PC-3 (cell line): ENCODE measurements at regions not wholly inside any gene's neighbourhood (a gene's known extent, or its start where the extent isn't known, plus 50 kb on each side); places are given as distances from the start of the nearest gene placed in this dataset.

Experiments used
- ATAC-seq: fragments of 200-7000 bp; cut with Tn5 transposase; 2 replicates; pipeline ENCODE4 v1.9.1; 2020; ENCODE audit warnings: mild to moderate bottlenecking, moderate library complexity
- BruUV-seq: library from RNA; stranded (reverse); fragments of 400-500 nt; replicated peaks from 2 replicates; lab custom pipeline; 2021; lab: Mats Ljungman, UMichigan
- CTCF ChIA-PET: fragments of 300-600 bp; sonication (Branson Sonifier 250); formaldehyde crosslinking; loops from one replicate; lab custom pipeline; 2022; ENCODE audit warnings: antibody characterized with exemption; lab: Charles Lee
- POLR2A ChIA-PET: fragments of 300-600 bp; sonication (Branson Sonifier 250); formaldehyde crosslinking; loops from one replicate; lab custom pipeline; 2022; ENCODE audit warnings: antibody characterized with exemption; ENCODE audit not compliant: unreplicated experiment; lab: Charles Lee
- DNase-seq: peaks from one replicate; pipeline ENCODE4 v3.0.0-alpha.2; 2015
- H2AFZ ChIP-seq: fragments of 300-600 bp; sonication (generic); 2 replicates; pipeline ENCODE4 v1.6.0; 2016; ENCODE audit warnings: antibody characterized with exemption, low read length
- H3F3A ChIP-seq: fragments of 300-600 bp; sonication (generic); one replicate; pipeline ENCODE4 v1.6.0; 2017; ENCODE audit warnings: antibody characterized with exemption, low read length, control low read depth, mild to moderate bottlenecking; ENCODE audit not compliant: unreplicated experiment
- H3K27ac ChIP-seq: fragments of 300-600 bp; sonication (generic); 2 replicates; pipeline ENCODE4 v1.5.1; 2016; ENCODE audit warnings: mild to moderate bottlenecking, low read length
- H3K27me3 ChIP-seq: fragments of 300-600 bp; sonication (generic); 2 replicates; pipeline ENCODE4 v1.6.1; 2016; ENCODE audit warnings: low read length, mixed read lengths
- H3K36me3 ChIP-seq: fragments of 300-600 bp; sonication (generic); 2 replicates; pipeline ENCODE4 v1.6.1; 2016; ENCODE audit warnings: low read depth, mixed run types, low read length, mixed read lengths
- H3K4me1 ChIP-seq: fragments of 300-600 bp; sonication (generic); 2 replicates; pipeline ENCODE4 v1.5.1; 2016; ENCODE audit warnings: low read length; ENCODE audit not compliant: insufficient read depth
- H3K4me2 ChIP-seq: fragments of 300-600 bp; sonication (generic); 2 replicates; pipeline ENCODE4 v1.6.0; 2016; ENCODE audit warnings: low read length
- H3K4me3 ChIP-seq: fragments of 300-600 bp; sonication (generic); 2 replicates; pipeline ENCODE4 v1.5.1; 2016; ENCODE audit warnings: mild to moderate bottlenecking, low read length, mixed read lengths
- H3K79me2 ChIP-seq: fragments of 300-600 bp; sonication (generic); 2 replicates; pipeline ENCODE4 v1.6.1; 2017; ENCODE audit warnings: low read length, mixed read lengths
- H3K9ac ChIP-seq: fragments of 300-600 bp; sonication (generic); 2 replicates; pipeline ENCODE4 v1.6.0; 2016; ENCODE audit warnings: mild to moderate bottlenecking, low read length
- H3K9me2 ChIP-seq: fragments of 300-600 bp; sonication (generic); replicated peaks from 2 replicates; pipeline ENCODE4 v1.6.1; 2016; ENCODE audit warnings: mixed run types, low read length, mixed read lengths
- H3K9me3 ChIP-seq: fragments of 300-600 bp; sonication (generic); 2 replicates; pipeline ENCODE4 v1.6.1; 2016; ENCODE audit warnings: low read length, mixed read lengths
- H4K20me1 ChIP-seq: fragments of 300-600 bp; sonication (generic); 2 replicates; pipeline ENCODE4 v1.6.1; 2016; ENCODE audit warnings: low read length, mixed read lengths
- EZH2 ChIP-seq: fragments of 300-600 bp; sonication (generic); IDR thresholded peaks from one replicate; pipeline ENCODE4 v1.6.1; 2017; ENCODE audit warnings: antibody characterized with exemption, mild to moderate bottlenecking, low read length; ENCODE audit not compliant: unreplicated experiment
- EZH2phosphoT487 ChIP-seq: fragments of 300-600 bp; sonication (generic); IDR thresholded peaks from 2 replicates; pipeline ENCODE4 v1.6.1; 2018; ENCODE audit warnings: mild to moderate bottlenecking, antibody characterized with exemption, low read length, borderline replicate concordance
- intact Hi-C: fragments of 100-400 bp; cut with micrococcal nuclease; formaldehyde crosslinking; loops from 2 replicates; pipeline ENCODE4 v1.9.0; 2023
- TF ChIP-seq, protein P1 (sequence below): fragments of 300-600 bp; sonication (generic); conservative IDR thresholded peaks from 2 replicates; pipeline ENCODE4 v1.5.1; 2017; ENCODE audit warnings: antibody characterized with exemption, low read depth, mild to moderate bottlenecking, low read length

- H3K79me2 ChIP-seq: no peaks in the 10 kb centered on the region
- H2AFZ ChIP-seq: no peak overlapping the region
- no peaks in the 10 kb centered on the region for H4K20me1 ChIP-seq
- no peaks in the 10 kb centered on the region for H3K36me3 ChIP-seq
- ATAC-seq (no peak), DNase-seq (no peak)
- ChIA-PET POLR2A (no interaction called here), CTCF (no interaction called here)
- no peak overlapping the region for H3K4me3 ChIP-seq
- no peak overlapping the region for H3K4me2 ChIP-seq
- intact Hi-C loops: no loop called here
- no TSS peak for BruUV-seq
- no peaks in the 10 kb centered on the region for H3K4me1 ChIP-seq
- TF ChIP-seq, protein P1, sequence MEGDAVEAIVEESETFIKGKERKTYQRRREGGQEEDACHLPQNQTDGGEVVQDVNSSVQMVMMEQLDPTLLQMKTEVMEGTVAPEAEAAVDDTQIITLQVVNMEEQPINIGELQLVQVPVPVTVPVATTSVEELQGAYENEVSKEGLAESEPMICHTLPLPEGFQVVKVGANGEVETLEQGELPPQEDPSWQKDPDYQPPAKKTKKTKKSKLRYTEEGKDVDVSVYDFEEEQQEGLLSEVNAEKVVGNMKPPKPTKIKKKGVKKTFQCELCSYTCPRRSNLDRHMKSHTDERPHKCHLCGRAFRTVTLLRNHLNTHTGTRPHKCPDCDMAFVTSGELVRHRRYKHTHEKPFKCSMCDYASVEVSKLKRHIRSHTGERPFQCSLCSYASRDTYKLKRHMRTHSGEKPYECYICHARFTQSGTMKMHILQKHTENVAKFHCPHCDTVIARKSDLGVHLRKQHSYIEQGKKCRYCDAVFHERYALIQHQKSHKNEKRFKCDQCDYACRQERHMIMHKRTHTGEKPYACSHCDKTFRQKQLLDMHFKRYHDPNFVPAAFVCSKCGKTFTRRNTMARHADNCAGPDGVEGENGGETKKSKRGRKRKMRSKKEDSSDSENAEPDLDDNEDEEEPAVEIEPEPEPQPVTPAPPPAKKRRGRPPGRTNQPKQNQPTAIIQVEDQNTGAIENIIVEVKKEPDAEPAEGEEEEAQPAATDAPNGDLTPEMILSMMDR: no peak
- TF ChIP-seq EZH2: no peak
- no peak for TF ChIP-seq EZH2phosphoT487
- H3K9ac ChIP-seq: no peak overlapping the region
- no peak overlapping the region for H3K27ac ChIP-seq
- H3F3A ChIP-seq: no peaks in the 10 kb centered on the region
- H3K9me2 ChIP-seq: no peaks in the 10 kb centered on the region
- H3K9me3 ChIP-seq: no peaks in the 10 kb centered on the region
- peaks cover 19% of the 10 kb centered on the region for H3K27me3 ChIP-seq
These were observed 272.3 kb downstream of the ADGRL2 start for GRCh38 chr1:82073071-82073470.

- no peaks in the 10 kb centered on the region for H3F3A ChIP-seq
- TF ChIP-seq, protein P1: no peak
- no peak for TF ChIP-seq EZH2
- no peak for TF ChIP-seq EZH2phosphoT487
- H3K9me2 ChIP-seq: no peaks in the 10 kb centered on the region
- H3K27me3 ChIP-seq: no peaks in the 10 kb centered on the region
- H3K9ac ChIP-seq: no peak overlapping the region
- H3K4me3 ChIP-seq: no peak overlapping the region
- no peak overlapping the region for H2AFZ ChIP-seq
- no peak overlapping the region for H3K27ac ChIP-seq
- POLR2A ChIA-PET: no interaction called here
- no peaks in the 10 kb centered on the region for H4K20me1 ChIP-seq
- H3K9me3 ChIP-seq: no peaks in the 10 kb centered on the region
- ATAC-seq (no peak), DNase-seq (no peak)
- H3K4me1 ChIP-seq: no peaks in the 10 kb centered on the region
- no TSS peak for BruUV-seq
- no peak overlapping the region for H3K4me2 ChIP-seq
- CTCF ChIA-PET: no interaction called here
- H3K36me3 ChIP-seq: no peaks in the 10 kb centered on the region
- intact Hi-C loops: no loop called here
- H3K79me2 ChIP-seq: no peaks in the 10 kb centered on the region
These were observed 265.2 kb downstream of the ADGRL2 start for GRCh38 chr1:82065916-82066315.

DNA sequence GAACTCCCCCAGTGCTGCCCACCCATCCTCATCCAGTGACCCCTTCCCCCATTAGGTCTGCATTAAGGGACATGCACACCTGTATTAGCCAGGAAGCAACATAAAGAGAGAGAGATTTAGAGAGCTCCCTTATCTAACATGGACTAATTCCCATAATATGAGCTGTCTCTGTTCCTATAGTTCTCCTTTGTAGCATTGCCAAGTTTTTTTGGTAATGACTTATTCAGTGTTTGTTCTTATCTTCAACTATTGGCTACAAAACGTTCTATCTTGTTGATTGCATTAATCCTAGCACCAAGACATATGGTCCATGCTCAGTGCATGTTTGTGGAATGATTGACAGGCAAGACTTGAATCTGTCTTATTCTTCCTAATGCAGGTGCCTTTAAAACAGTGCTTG lies 264.0 kb downstream of the ADGRL2 start:
- H3K79me2 ChIP-seq: no peaks in the 10 kb centered on the region
- no peak overlapping the region for H3K27ac ChIP-seq
- no peaks in the 10 kb centered on the region for H3K27me3 ChIP-seq
- H3K9me3 ChIP-seq: no peaks in the 10 kb centered on the region
- ATAC-seq (no peak), DNase-seq (no peak)
- TF ChIP-seq EZH2phosphoT487 (no peak), EZH2 (no peak)
- TF ChIP-seq, protein P1: no peak
- H3K9me2 ChIP-seq: no peaks in the 10 kb centered on the region
- POLR2A ChIA-PET: no interaction called here
- CTCF ChIA-PET: no interaction called here
- H3K36me3 ChIP-seq: no peaks in the 10 kb centered on the region
- H3K4me1 ChIP-seq: no peaks in the 10 kb centered on the region
- no peaks in the 10 kb centered on the region for H4K20me1 ChIP-seq
- no peaks in the 10 kb centered on the region for H3F3A ChIP-seq
- intact Hi-C loops: no loop called here
- no peak overlapping the region for H3K4me2 ChIP-seq
- no peak overlapping the region for H3K4me3 ChIP-seq
- H3K9ac ChIP-seq: no peak overlapping the region
- no TSS peak for BruUV-seq
- H2AFZ ChIP-seq: no peak overlapping the region
